ENCODE measurements at regions not wholly inside any gene's neighbourhood (a gene's known extent, or its start where the extent isn't known, plus 50 kb on each side); places are given as distances from the start of the nearest gene placed in this dataset.

DNA sequence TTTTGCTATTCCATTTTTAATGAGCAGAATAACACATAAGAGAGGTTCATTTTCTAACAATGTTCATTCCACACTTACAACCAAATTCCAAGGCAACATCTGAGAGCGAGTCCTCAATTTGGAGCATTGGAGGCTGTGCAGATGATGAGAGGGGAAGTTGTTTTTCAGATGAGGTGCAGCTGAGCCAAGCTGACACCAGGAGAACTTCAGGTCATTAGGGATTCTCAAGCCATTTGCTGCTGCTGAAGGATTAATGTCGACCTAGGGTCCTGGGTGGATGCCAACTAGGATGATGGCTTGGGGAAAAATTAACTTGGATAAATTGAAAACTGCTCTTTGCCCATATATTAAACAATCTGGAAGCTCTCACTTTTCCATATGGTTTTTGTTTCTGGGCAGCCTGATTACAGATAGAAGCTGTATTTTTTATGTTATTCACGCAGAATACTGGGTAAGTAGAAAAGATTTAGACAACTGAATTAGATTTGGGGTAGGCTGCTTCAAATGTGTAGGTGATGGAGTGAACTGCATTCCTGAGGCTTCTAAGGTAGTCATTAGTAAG is 206.4 kb upstream of the SLC39A10 start:
- in situ Hi-C loops (cut with MboI): no loop called here
- ATAC-seq: no peak
- SMC1A ChIA-PET (ENCODE audit: uncharacterized antibody, unreplicated experiment): interaction anchor here (1.0 to 1.5 kb wide), 5 partner anchors 16 to 130 kb away, joined by 3 to 5 read pairs (median 3); no protein-coding TSS in a partner anchor
- Histone ChIP-seq H3K4me3 (no peak overlapping the region), H3K4me2 (ENCODE audit: control insufficient read depth, insufficient read depth) (no peak overlapping the region), H3K9ac (ENCODE audit: control insufficient read depth, insufficient read depth, low read length) (no peak overlapping the region), H3K27me3 (replicated peaks in 1 of 2; ENCODE audit: control insufficient read depth in 2 of 2, insufficient read depth in 2 of 2, low read length in 1 of 2) (no peaks in the 10 kb centered on the region), H3K79me2 (ENCODE audit: control insufficient read depth, insufficient read depth, low read length) (no peaks in the 10 kb centered on the region), H4K20me1 (ENCODE audit: control insufficient read depth, insufficient read depth) (no peaks in the 10 kb centered on the region), H3K36me3 (ENCODE audit: control insufficient read depth in 2 of 2, insufficient read depth in 2 of 2, low read length in 1 of 2) (no peaks in the 10 kb centered on the region), H3K9me3 (replicated peaks; ENCODE audit: control insufficient read depth, insufficient read depth, low read length) (no peaks in the 10 kb centered on the region; the same call in 1 of the 3 replicates), H3K27ac (ENCODE audit: control insufficient read depth, insufficient read depth) (no peak overlapping the region), H2AFZ (ENCODE audit: control insufficient read depth, low read depth, low read length) (no peak overlapping the region), H3K4me1 (ENCODE audit: control insufficient read depth, insufficient read depth, low read length) (peaks cover 6% of the 10 kb centered on the region; the same call in 1 of the 2 replicates)
- WGBS (ENCODE audit: insufficient coverage, insufficient replicate concordance, low lambda C conversion rate, missing lambda C conversion rate): 41% methylated on average over 3 of the region's 3 CpGs
- no peak for FAIRE-seq
- BruUV-seq (replicated peaks): no TSS peak
- POLR2A ChIA-PET: no interaction called here
- RAD21 ChIA-PET (ENCODE audit: unreplicated experiment): interaction anchor here (1.7 kb wide), 1 partner anchor 9 kb away, joined by 4 read pairs; no protein-coding TSS in a partner anchor
- CTCF ChIA-PET: interaction anchor here (1.4 to 1.5 kb wide), 2 partner anchors 9 to 10 kb away, joined by 3 to 5 read pairs; no protein-coding TSS in a partner anchor
- intact Hi-C loops (cut with micrococcal nuclease; ENCODE audit: unreplicated experiment): no loop called here
- DNase-seq (ENCODE audit: low read depth, low spot score): no peak
- TF ChIP-seq EZH2 (IDR thresholded peaks at IDR 0.05; ENCODE audit: borderline replicate concordance, control insufficient read depth, low read depth, low read length) (no peak), NRF1 (conservative IDR thresholded peaks at IDR 0.05; ENCODE audit: low read depth, low read length) (no peak), HCFC1 (IDR thresholded peaks at IDR 0.05; ENCODE audit: low read length) (no peak), YY1 (IDR thresholded peaks at IDR 0.05; ENCODE audit: low read depth, low read length) (no peak), HDAC2 (IDR thresholded peaks at IDR 0.05) (no peak), RAD21 (IDR thresholded peaks at IDR 0.05; ENCODE audit: insufficient read depth, low read depth, low read length) (no peak), TBL1XR1 (IDR thresholded peaks at IDR 0.05; ENCODE audit: low read depth, low read length) (no peak), EGR1 (IDR thresholded peaks at IDR 0.05; ENCODE audit: borderline replicate concordance in 1 of 2, low read depth in 2 of 2, low read length in 2 of 2) (no peak), HDGF (IDR thresholded peaks at IDR 0.05) (no peak), LARP7 (IDR thresholded peaks at IDR 0.05) (no peak), ZSCAN29 (IDR thresholded peaks at IDR 0.05) (no peak)
- TF ChIP-seq, protein P1, sequence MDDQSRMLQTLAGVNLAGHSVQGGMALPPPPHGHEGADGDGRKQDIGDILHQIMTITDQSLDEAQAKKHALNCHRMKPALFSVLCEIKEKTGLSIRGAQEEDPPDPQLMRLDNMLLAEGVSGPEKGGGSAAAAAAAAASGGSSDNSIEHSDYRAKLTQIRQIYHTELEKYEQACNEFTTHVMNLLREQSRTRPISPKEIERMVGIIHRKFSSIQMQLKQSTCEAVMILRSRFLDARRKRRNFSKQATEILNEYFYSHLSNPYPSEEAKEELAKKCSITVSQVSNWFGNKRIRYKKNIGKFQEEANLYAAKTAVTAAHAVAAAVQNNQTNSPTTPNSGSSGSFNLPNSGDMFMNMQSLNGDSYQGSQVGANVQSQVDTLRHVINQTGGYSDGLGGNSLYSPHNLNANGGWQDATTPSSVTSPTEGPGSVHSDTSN (IDR thresholded peaks at IDR 0.05; ENCODE audit: insufficient replicate concordance, low read depth, low read length): no peak
- TF ChIP-seq, protein P2, sequence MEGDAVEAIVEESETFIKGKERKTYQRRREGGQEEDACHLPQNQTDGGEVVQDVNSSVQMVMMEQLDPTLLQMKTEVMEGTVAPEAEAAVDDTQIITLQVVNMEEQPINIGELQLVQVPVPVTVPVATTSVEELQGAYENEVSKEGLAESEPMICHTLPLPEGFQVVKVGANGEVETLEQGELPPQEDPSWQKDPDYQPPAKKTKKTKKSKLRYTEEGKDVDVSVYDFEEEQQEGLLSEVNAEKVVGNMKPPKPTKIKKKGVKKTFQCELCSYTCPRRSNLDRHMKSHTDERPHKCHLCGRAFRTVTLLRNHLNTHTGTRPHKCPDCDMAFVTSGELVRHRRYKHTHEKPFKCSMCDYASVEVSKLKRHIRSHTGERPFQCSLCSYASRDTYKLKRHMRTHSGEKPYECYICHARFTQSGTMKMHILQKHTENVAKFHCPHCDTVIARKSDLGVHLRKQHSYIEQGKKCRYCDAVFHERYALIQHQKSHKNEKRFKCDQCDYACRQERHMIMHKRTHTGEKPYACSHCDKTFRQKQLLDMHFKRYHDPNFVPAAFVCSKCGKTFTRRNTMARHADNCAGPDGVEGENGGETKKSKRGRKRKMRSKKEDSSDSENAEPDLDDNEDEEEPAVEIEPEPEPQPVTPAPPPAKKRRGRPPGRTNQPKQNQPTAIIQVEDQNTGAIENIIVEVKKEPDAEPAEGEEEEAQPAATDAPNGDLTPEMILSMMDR (IDR thresholded peaks at IDR 0.05 in 2 of 3, conservative IDR thresholded peaks at IDR 0.05 in 1 of 3; ENCODE audit: control insufficient read depth in 2 of 3, extremely low read depth in 1 of 3, insufficient read depth in 1 of 3, low read depth in 3 of 3, low read length in 3 of 3): no peak
- TF ChIP-seq, protein P3, sequence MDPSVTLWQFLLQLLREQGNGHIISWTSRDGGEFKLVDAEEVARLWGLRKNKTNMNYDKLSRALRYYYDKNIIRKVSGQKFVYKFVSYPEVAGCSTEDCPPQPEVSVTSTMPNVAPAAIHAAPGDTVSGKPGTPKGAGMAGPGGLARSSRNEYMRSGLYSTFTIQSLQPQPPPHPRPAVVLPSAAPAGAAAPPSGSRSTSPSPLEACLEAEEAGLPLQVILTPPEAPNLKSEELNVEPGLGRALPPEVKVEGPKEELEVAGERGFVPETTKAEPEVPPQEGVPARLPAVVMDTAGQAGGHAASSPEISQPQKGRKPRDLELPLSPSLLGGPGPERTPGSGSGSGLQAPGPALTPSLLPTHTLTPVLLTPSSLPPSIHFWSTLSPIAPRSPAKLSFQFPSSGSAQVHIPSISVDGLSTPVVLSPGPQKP (IDR thresholded peaks at IDR 0.05; ENCODE audit: low read depth, low read length): no peak
- TF ChIP-seq, protein P4, sequence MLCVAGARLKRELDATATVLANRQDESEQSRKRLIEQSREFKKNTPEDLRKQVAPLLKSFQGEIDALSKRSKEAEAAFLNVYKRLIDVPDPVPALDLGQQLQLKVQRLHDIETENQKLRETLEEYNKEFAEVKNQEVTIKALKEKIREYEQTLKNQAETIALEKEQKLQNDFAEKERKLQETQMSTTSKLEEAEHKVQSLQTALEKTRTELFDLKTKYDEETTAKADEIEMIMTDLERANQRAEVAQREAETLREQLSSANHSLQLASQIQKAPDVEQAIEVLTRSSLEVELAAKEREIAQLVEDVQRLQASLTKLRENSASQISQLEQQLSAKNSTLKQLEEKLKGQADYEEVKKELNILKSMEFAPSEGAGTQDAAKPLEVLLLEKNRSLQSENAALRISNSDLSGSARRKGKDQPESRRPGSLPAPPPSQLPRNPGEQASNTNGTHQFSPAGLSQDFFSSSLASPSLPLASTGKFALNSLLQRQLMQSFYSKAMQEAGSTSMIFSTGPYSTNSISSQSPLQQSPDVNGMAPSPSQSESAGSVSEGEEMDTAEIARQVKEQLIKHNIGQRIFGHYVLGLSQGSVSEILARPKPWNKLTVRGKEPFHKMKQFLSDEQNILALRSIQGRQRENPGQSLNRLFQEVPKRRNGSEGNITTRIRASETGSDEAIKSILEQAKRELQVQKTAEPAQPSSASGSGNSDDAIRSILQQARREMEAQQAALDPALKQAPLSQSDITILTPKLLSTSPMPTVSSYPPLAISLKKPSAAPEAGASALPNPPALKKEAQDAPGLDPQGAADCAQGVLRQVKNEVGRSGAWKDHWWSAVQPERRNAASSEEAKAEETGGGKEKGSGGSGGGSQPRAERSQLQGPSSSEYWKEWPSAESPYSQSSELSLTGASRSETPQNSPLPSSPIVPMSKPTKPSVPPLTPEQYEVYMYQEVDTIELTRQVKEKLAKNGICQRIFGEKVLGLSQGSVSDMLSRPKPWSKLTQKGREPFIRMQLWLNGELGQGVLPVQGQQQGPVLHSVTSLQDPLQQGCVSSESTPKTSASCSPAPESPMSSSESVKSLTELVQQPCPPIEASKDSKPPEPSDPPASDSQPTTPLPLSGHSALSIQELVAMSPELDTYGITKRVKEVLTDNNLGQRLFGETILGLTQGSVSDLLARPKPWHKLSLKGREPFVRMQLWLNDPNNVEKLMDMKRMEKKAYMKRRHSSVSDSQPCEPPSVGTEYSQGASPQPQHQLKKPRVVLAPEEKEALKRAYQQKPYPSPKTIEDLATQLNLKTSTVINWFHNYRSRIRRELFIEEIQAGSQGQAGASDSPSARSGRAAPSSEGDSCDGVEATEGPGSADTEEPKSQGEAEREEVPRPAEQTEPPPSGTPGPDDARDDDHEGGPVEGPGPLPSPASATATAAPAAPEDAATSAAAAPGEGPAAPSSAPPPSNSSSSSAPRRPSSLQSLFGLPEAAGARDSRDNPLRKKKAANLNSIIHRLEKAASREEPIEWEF (IDR thresholded peaks at IDR 0.05; ENCODE audit: insufficient replicate concordance, low read depth, low read length): no peak

Data from GM12878 (cell line).